Endothelial cell of umbilical vein (primary cell): ENCODE measurements at regions not wholly inside any gene's neighbourhood (a gene's known extent, or its start where the extent isn't known, plus 50 kb on each side); places are given as distances from the start of the nearest gene placed in this dataset.

Source experiments
- BruUV-seq: library from RNA; stranded (reverse); fragments of 400-500 nt; replicated peaks from 2 replicates; lab custom pipeline; 2021; lab: Mats Ljungman, UMichigan
- CTCF ChIA-PET: fragments of 300-600, 350-600 bp; sonication (Branson Sonifier 250); formaldehyde crosslinking; loops from one replicate; lab custom pipeline; 2021; ENCODE audit warnings: antibody characterized with exemption, inconsistent platforms; lab: Charles Lee
- POLR2A ChIA-PET: fragments of 300-600, 350-600 bp; sonication (Branson Sonifier 250); formaldehyde crosslinking; loops from one replicate; lab custom pipeline; 2021; ENCODE audit warnings: antibody characterized with exemption, inconsistent platforms; lab: Charles Lee
- DNase-seq: peaks from one replicate; pipeline ENCODE4 v3.0.0-alpha.2; 2011; ENCODE audit warnings: low read depth, low spot score
- FAIRE-seq: peaks from 2 replicates; lab custom pipeline; 2011; peaks lifted over from hg19 to GRCh38; lab: Jason Lieb, UNC
- H2AFZ ChIP-seq: 2 replicates; pipeline ENCODE4 v1.6.0; 2012; ENCODE audit warnings: low read depth, low read length, control low read depth, inconsistent platforms
- H3K27ac ChIP-seq: 2 replicates; pipeline ENCODE4 v1.5.1; 2011; ENCODE audit warnings: low read depth, mild to moderate bottlenecking, control low read depth, low read length, moderate library complexity; ENCODE audit not compliant: insufficient read depth
- H3K27me3 ChIP-seq, 2 experiments: 2 replicates each; pipeline versions ENCODE4 v1.6.0 to v1.6.1; 2011; ENCODE audit warnings: low read length in 2 of 2, mixed read lengths in 1 of 2; ENCODE audit not compliant: control insufficient read depth in 2 of 2, insufficient read depth in 2 of 2
- H3K36me3 ChIP-seq, 2 experiments: 2 replicates in 1 of 2; 3 replicates in 1 of 2; pipeline ENCODE4 v1.5.1; 2011; ENCODE audit warnings: low read length in 2 of 2, mild to moderate bottlenecking in 1 of 2, moderate library complexity in 1 of 2; ENCODE audit not compliant: control insufficient read depth in 2 of 2, insufficient read depth in 2 of 2; ENCODE audit errors: extremely low read depth in 1 of 2
- H3K4me1 ChIP-seq: 3 replicates; pipeline ENCODE4 v1.5.1; 2011; ENCODE audit warnings: mild to moderate bottlenecking, low read length; ENCODE audit not compliant: control insufficient read depth, insufficient read depth; ENCODE audit errors: extremely low read depth
- H3K4me2 ChIP-seq: 2 replicates; pipeline ENCODE4 v1.6.1; 2011; ENCODE audit warnings: low read length, control low read depth, mixed read lengths; ENCODE audit not compliant: insufficient read depth
- H3K4me3 ChIP-seq, 3 experiments: fragments of 200-600 bp in 1 of 3; sonication (generic), shearing (Covaris generic) in 1 of 3; replicated peaks in 1 of 3; 2 replicates each; pipeline ENCODE4 v1.5.1; 2011 to 2016; ENCODE audit warnings: control low read depth in 3 of 3, low read length in 3 of 3, mild to moderate bottlenecking in 2 of 3, inconsistent platforms in 1 of 3, low read depth in 1 of 3, moderate library complexity in 1 of 3; ENCODE audit not compliant: insufficient read depth in 1 of 3
- H3K79me2 ChIP-seq: 2 replicates; pipeline ENCODE4 v1.6.0; 2012; ENCODE audit warnings: low read length, inconsistent platforms; ENCODE audit not compliant: control insufficient read depth, insufficient read depth
- H3K9ac ChIP-seq: replicated peaks from 2 replicates; pipeline ENCODE3; 2011; ENCODE audit warnings: low read length, control low read depth; ENCODE audit not compliant: insufficient read depth; ENCODE audit errors: extremely low read depth
- H3K9me1 ChIP-seq: replicated peaks from 3 replicates; pipeline ENCODE4 v1.6.0; 2011; ENCODE audit warnings: mild to moderate bottlenecking, low read length; ENCODE audit not compliant: control insufficient read depth, insufficient read depth; ENCODE audit errors: extremely low read depth
- H3K9me3 ChIP-seq: replicated peaks from 2 replicates; pipeline ENCODE4 v1.5.1; 2012; ENCODE audit warnings: low read length, inconsistent platforms; ENCODE audit not compliant: control insufficient read depth, insufficient read depth
- H4K20me1 ChIP-seq: replicated peaks from 2 replicates; pipeline ENCODE3; 2011; ENCODE audit warnings: mild to moderate bottlenecking, low read length; ENCODE audit not compliant: control insufficient read depth, insufficient read depth; ENCODE audit errors: extremely low read depth
- EZH2 ChIP-seq: IDR thresholded peaks from 2 replicates; pipeline ENCODE4 v1.6.1; 2012; ENCODE audit warnings: borderline replicate concordance, low read depth, mild to moderate bottlenecking, moderate library complexity, low read length, inconsistent platforms; ENCODE audit not compliant: severe bottlenecking
- FOS ChIP-seq: IDR thresholded peaks from 2 replicates; pipeline ENCODE4 v1.6.1; 2011; ENCODE audit warnings: mild to moderate bottlenecking, low read length, moderate library complexity, borderline replicate concordance; ENCODE audit not compliant: insufficient read depth
- GATA2 ChIP-seq: IDR thresholded peaks from 2 replicates; pipeline ENCODE4 v1.7.0; 2011; ENCODE audit warnings: low read depth, mild to moderate bottlenecking, moderate library complexity, mixed read lengths, low read length; ENCODE audit not compliant: insufficient read length, insufficient read depth
- JUN ChIP-seq: IDR thresholded peaks from 2 replicates; pipeline ENCODE4 v1.6.1; 2011; ENCODE audit warnings: borderline replicate concordance, low read depth; ENCODE audit not compliant: insufficient read length, insufficient read depth
- MYC ChIP-seq: IDR thresholded peaks from one replicate; pipeline ENCODE4 v1.6.1; 2011; ENCODE audit warnings: mild to moderate bottlenecking, low read depth, low read length
- POLR2A ChIP-seq: IDR thresholded peaks from 2 replicates; pipeline ENCODE4 v1.6.1; 2012; ENCODE audit warnings: low read depth, mild to moderate bottlenecking, control low read depth, low read length
- POLR2AphosphoS5 ChIP-seq: IDR thresholded peaks from 2 replicates; pipeline ENCODE4 v1.6.1; 2012; ENCODE audit warnings: low read depth, mild to moderate bottlenecking, control low read depth, low read length, moderate library complexity; ENCODE audit not compliant: insufficient read depth
- dilution Hi-C: fragments of 300-500 bp; cut with MboI; formaldehyde crosslinking; loops from one replicate; pipeline ENCODE4 v1.15.0; 2019; ENCODE audit warnings: low sequenced_read_pairs; ENCODE audit not compliant: extremely low pct_ligation_motif_present
- intact Hi-C: fragments of 100-400 bp; cut with micrococcal nuclease; formaldehyde crosslinking; loops from one replicate; pipeline ENCODE4 v1.10.0; 2022
- TF ChIP-seq, protein P1 (sequence below): IDR thresholded peaks from 2 replicates; pipeline ENCODE4 v1.6.1; 2011; ENCODE audit not compliant: insufficient read depth, insufficient read length
- TF ChIP-seq, protein P2 (sequence below), 2 donors: IDR thresholded peaks; 1 replicate in 1 of 2; 2 replicates in 1 of 2; pipeline ENCODE4 v1.5.1; 2011; ENCODE audit warnings: low read length in 2 of 2, mild to moderate bottlenecking in 2 of 2, moderate library complexity in 2 of 2, control low read depth in 1 of 2, inconsistent platforms in 1 of 2, low read depth in 1 of 2; ENCODE audit not compliant: insufficient read depth in 1 of 2; ENCODE audit errors: extremely low read depth in 1 of 2

DNA sequence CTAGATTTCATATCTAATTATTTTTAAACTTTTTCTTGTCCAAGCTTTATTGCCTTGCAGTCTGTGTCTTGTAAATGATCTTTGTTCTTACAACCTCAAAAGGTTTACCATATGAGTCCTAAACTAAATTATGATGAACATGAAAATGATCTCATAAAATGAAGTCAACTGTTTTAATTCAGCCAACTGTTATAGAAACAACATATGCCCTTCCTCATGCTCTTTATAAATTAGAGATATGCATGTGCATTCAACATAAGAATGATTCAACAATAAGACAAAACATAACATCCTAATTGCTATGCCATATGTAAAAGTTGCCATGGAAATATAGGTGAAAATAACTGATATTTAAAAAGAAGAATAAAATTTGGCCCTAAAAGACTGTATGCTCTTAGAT is 774.4 kb downstream of the LUZP2 start:
- no peak overlapping the region for H3K4me3 ChIP-seq
- TF ChIP-seq, protein P1, sequence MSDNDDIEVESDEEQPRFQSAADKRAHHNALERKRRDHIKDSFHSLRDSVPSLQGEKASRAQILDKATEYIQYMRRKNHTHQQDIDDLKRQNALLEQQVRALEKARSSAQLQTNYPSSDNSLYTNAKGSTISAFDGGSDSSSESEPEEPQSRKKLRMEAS: no peak
- TF ChIP-seq POLR2AphosphoS5 (no peak), EZH2 (no peak), GATA2 (no peak), FOS (no peak), MYC (no peak), JUN (no peak), POLR2A (no peak)
- TF ChIP-seq, protein P2, sequence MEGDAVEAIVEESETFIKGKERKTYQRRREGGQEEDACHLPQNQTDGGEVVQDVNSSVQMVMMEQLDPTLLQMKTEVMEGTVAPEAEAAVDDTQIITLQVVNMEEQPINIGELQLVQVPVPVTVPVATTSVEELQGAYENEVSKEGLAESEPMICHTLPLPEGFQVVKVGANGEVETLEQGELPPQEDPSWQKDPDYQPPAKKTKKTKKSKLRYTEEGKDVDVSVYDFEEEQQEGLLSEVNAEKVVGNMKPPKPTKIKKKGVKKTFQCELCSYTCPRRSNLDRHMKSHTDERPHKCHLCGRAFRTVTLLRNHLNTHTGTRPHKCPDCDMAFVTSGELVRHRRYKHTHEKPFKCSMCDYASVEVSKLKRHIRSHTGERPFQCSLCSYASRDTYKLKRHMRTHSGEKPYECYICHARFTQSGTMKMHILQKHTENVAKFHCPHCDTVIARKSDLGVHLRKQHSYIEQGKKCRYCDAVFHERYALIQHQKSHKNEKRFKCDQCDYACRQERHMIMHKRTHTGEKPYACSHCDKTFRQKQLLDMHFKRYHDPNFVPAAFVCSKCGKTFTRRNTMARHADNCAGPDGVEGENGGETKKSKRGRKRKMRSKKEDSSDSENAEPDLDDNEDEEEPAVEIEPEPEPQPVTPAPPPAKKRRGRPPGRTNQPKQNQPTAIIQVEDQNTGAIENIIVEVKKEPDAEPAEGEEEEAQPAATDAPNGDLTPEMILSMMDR (IDR thresholded peaks at IDR 0.05; ENCODE audit: extremely low read depth in 1 of 2, insufficient read depth in 1 of 2, low read depth in 1 of 2, low read length in 2 of 2): no peak
- H3K27me3 ChIP-seq: no peaks in the 10 kb centered on the region
- H3K36me3 ChIP-seq: no peaks in the 10 kb centered on the region
- H3K9me3 ChIP-seq: no peaks in the 10 kb centered on the region
- H3K4me2 ChIP-seq: no peak overlapping the region
- FAIRE-seq (no peak), DNase-seq (no peak)
- dilution Hi-C loops: no loop called here
- no peaks in the 10 kb centered on the region for H4K20me1 ChIP-seq
- no peak overlapping the region for H3K9ac ChIP-seq
- ChIA-PET CTCF (no interaction called here), POLR2A (no interaction called here)
- BruUV-seq: no TSS peak
- H2AFZ ChIP-seq: no peak overlapping the region
- intact Hi-C loops: no loop called here
- H3K9me1 ChIP-seq: no peaks in the 10 kb centered on the region
- H3K4me1 ChIP-seq: no peaks in the 10 kb centered on the region
- H3K27ac ChIP-seq: no peak overlapping the region
- H3K79me2 ChIP-seq: no peaks in the 10 kb centered on the region
